GM23338 (cell line): ENCODE measurements at regions not wholly inside any gene's neighbourhood (a gene's known extent, or its start where the extent isn't known, plus 50 kb on each side); places are given as distances from the start of the nearest gene placed in this dataset.

ENCODE experiments used
- ATAC-seq: fragments of 200-7000 bp; cut with Tn5 transposase; 3 replicates; pipeline ENCODE4 v1.9.1; 2020
- DNase-seq: peaks from one replicate; pipeline ENCODE4 v3.0.0-alpha.2; 2015; ENCODE audit warnings: low spot score
- H2AFZ ChIP-seq: fragments of 200-600 bp; sonication (generic); 2 replicates; pipeline ENCODE4 v1.8.0; 2016; ENCODE audit warnings: antibody characterized with exemption, mild to moderate bottlenecking, moderate library complexity
- H3F3A ChIP-seq: fragments of 200-600 bp; sonication (generic); replicated peaks from 2 replicates; pipeline ENCODE4 v1.8.0; 2017; ENCODE audit warnings: antibody characterized with exemption, mixed run types, low read depth
- H3K27ac ChIP-seq: fragments of 200-600 bp; sonication (generic); 2 replicates; pipeline ENCODE4 v1.6.1; 2016; ENCODE audit warnings: low read depth
- H3K27me3 ChIP-seq: fragments of 200-600 bp; sonication (generic); 2 replicates; pipeline ENCODE4 v1.8.0; 2016; ENCODE audit warnings: mild to moderate bottlenecking, mixed run types, moderate library complexity; ENCODE audit not compliant: insufficient read depth
- H3K36me3 ChIP-seq: fragments of 200-600 bp; sonication (generic); 2 replicates; pipeline ENCODE4 v1.8.0; 2016; ENCODE audit warnings: mild to moderate bottlenecking; ENCODE audit not compliant: insufficient read depth
- H3K4me1 ChIP-seq: fragments of 200-600 bp; sonication (generic); 2 replicates; pipeline ENCODE4 v1.8.0; 2016; ENCODE audit warnings: mild to moderate bottlenecking, moderate library complexity; ENCODE audit not compliant: insufficient read depth
- H3K4me2 ChIP-seq: fragments of 200-600 bp; sonication (generic); 2 replicates; pipeline ENCODE4 v1.7.1; 2017; ENCODE audit warnings: mixed run types
- H3K4me3 ChIP-seq: fragments of 200-600 bp; sonication (generic); 2 replicates; pipeline ENCODE4 v1.6.1; 2016; ENCODE audit warnings: mixed run types
- H3K79me2 ChIP-seq: fragments of 200-600 bp; sonication (generic); replicated peaks from 2 replicates; pipeline ENCODE4 v1.8.0; 2017; ENCODE audit warnings: mild to moderate bottlenecking; ENCODE audit not compliant: insufficient read depth
- H3K9me2 ChIP-seq: fragments of 200-600 bp; sonication (generic); 2 replicates; pipeline ENCODE4 v1.8.0; 2017; ENCODE audit not compliant: insufficient read depth
- H4K20me1 ChIP-seq: fragments of 200-600 bp; sonication (generic); replicated peaks from 2 replicates; pipeline ENCODE4 v1.8.0; 2017; ENCODE audit warnings: mild to moderate bottlenecking; ENCODE audit not compliant: insufficient read depth
- H3K27ac Mint-ChIP-seq: 2 replicates; pipeline ENCODE4 v1.8.0; 2020; ENCODE audit warnings: inconsistent platforms, mild to moderate bottlenecking, moderate library complexity, mixed read lengths
- H3K27me3 Mint-ChIP-seq: 3 replicates; pipeline ENCODE4 v1.8.0; 2022; ENCODE audit warnings: low read depth, mild to moderate bottlenecking, moderate library complexity, mixed read lengths, inconsistent platforms; ENCODE audit not compliant: insufficient read depth, poor library complexity
- H3K36me3 Mint-ChIP-seq: 3 replicates; pipeline ENCODE4 v1.8.0; 2021; ENCODE audit warnings: low read depth, mild to moderate bottlenecking, inconsistent platforms, moderate library complexity, mixed read lengths
- H3K4me1 Mint-ChIP-seq: 3 replicates; pipeline ENCODE4 v1.8.0; 2020; ENCODE audit warnings: mild to moderate bottlenecking, inconsistent platforms, mixed read lengths
- H3K4me3 Mint-ChIP-seq: 3 replicates; pipeline ENCODE4 v1.8.0; 2021; ENCODE audit warnings: moderate library complexity, mild to moderate bottlenecking, inconsistent platforms, mixed read lengths
- H3K9me3 Mint-ChIP-seq: 3 replicates; pipeline ENCODE4 v1.8.0; 2020; ENCODE audit warnings: moderate library complexity, mild to moderate bottlenecking, inconsistent platforms, mixed read lengths
- CREB1 ChIP-seq: fragments of 250-450 bp; sonication (Bioruptor Pico); IDR thresholded peaks from 2 replicates; pipeline ENCODE4 v1.5.0; 2020; ENCODE audit warnings: low read depth, mild to moderate bottlenecking, moderate library complexity
- CTCF ChIP-seq, 2 experiments: fragments of 200-600 bp in 1 of 2; sonication (generic) in 1 of 2; conservative IDR thresholded peaks; 2 replicates each; pipeline versions ENCODE4 v1.5.1 to v1.6.1; 2016 to 2017; ENCODE audit warnings: antibody characterized with exemption in 2 of 2, low read depth in 2 of 2, mild to moderate bottlenecking in 2 of 2, moderate library complexity in 1 of 2
- ETS1 ChIP-seq: IDR thresholded peaks from 2 replicates; pipeline ENCODE4 v1.6.1; 2016; ENCODE audit warnings: antibody characterized with exemption
- EZH2 ChIP-seq: fragments of 200-600 bp; sonication (generic); IDR thresholded peaks from one replicate; pipeline ENCODE4 v1.8.0; 2017; ENCODE audit warnings: antibody characterized with exemption, mild to moderate bottlenecking, low read depth; ENCODE audit not compliant: unreplicated experiment
- EZH2phosphoT487 ChIP-seq: fragments of 200-600 bp; sonication (generic); IDR thresholded peaks from one replicate; pipeline ENCODE4 v1.8.1; 2018; ENCODE audit warnings: antibody characterized with exemption; ENCODE audit not compliant: unreplicated experiment
- JUNB ChIP-seq: IDR thresholded peaks from one replicate; pipeline ENCODE4 v1.6.1; 2016; ENCODE audit warnings: antibody characterized with exemption; ENCODE audit not compliant: unreplicated experiment
- NANOG ChIP-seq: IDR thresholded peaks from 2 replicates; pipeline ENCODE4 v1.6.1; 2016; ENCODE audit warnings: antibody characterized with exemption, borderline replicate concordance
- POLR2AphosphoS5 ChIP-seq: IDR thresholded peaks from 2 replicates; pipeline ENCODE4 v1.6.1; 2016; ENCODE audit warnings: antibody characterized with exemption, low read depth
- REST ChIP-seq: IDR thresholded peaks from one replicate; pipeline ENCODE4 v1.6.1; 2018; ENCODE audit warnings: antibody characterized with exemption; ENCODE audit not compliant: unreplicated experiment
- STAT1 ChIP-seq: IDR thresholded peaks from one replicate; pipeline ENCODE4 v1.6.1; 2016; ENCODE audit warnings: antibody characterized with exemption; ENCODE audit not compliant: unreplicated experiment
- ZNF114 ChIP-seq: fragments of 250-450 bp; sonication (Bioruptor Pico); IDR thresholded peaks from 2 replicates; pipeline ENCODE4 v1.5.0; 2020; ENCODE audit warnings: mild to moderate bottlenecking, moderate library complexity
- ZNF331 ChIP-seq: fragments of 250-450 bp; sonication (Bioruptor Pico); IDR thresholded peaks from 2 replicates; pipeline ENCODE4 v1.5.0; 2020; ENCODE audit warnings: low read depth, mild to moderate bottlenecking, moderate library complexity
- TF ChIP-seq, protein P1 (sequence below): fragments of 250-450 bp; sonication (Bioruptor Pico); IDR thresholded peaks from 2 replicates; pipeline ENCODE4 v1.5.0; 2020; ENCODE audit warnings: mild to moderate bottlenecking, moderate library complexity

GRCh38 chr1:81738875-81739274 is 61.9 kb upstream of the ADGRL2 start:
- Histone ChIP-seq H4K20me1 (no peaks in the 10 kb centered on the region), H3K27ac (no peak overlapping the region), H3K27me3 (no peaks in the 10 kb centered on the region), H2AFZ (no peak overlapping the region), H3K4me2 (no peak overlapping the region), H3F3A (no peaks in the 10 kb centered on the region), H3K4me1 (no peaks in the 10 kb centered on the region), H3K79me2 (no peaks in the 10 kb centered on the region), H3K9me2 (no peaks in the 10 kb centered on the region), H3K36me3 (no peaks in the 10 kb centered on the region), H3K4me3 (no peak overlapping the region)
- no peaks in the 10 kb centered on the region for H3K9me3 Mint-ChIP-seq
- H3K27ac Mint-ChIP-seq: no peak overlapping the region
- no peaks in the 10 kb centered on the region for H3K36me3 Mint-ChIP-seq
- no peak for TF ChIP-seq EZH2
- no peak for TF ChIP-seq ZNF331 (CRISPR knock-in tag)
- no peak for TF ChIP-seq POLR2AphosphoS5
- no peak for TF ChIP-seq CREB1
- TF ChIP-seq STAT1: no peak
- TF ChIP-seq ZNF114 (CRISPR knock-in tag): no peak
- TF ChIP-seq JUNB: no peak
- no peak for TF ChIP-seq NANOG
- TF ChIP-seq REST: no peak
- TF ChIP-seq, protein P1, sequence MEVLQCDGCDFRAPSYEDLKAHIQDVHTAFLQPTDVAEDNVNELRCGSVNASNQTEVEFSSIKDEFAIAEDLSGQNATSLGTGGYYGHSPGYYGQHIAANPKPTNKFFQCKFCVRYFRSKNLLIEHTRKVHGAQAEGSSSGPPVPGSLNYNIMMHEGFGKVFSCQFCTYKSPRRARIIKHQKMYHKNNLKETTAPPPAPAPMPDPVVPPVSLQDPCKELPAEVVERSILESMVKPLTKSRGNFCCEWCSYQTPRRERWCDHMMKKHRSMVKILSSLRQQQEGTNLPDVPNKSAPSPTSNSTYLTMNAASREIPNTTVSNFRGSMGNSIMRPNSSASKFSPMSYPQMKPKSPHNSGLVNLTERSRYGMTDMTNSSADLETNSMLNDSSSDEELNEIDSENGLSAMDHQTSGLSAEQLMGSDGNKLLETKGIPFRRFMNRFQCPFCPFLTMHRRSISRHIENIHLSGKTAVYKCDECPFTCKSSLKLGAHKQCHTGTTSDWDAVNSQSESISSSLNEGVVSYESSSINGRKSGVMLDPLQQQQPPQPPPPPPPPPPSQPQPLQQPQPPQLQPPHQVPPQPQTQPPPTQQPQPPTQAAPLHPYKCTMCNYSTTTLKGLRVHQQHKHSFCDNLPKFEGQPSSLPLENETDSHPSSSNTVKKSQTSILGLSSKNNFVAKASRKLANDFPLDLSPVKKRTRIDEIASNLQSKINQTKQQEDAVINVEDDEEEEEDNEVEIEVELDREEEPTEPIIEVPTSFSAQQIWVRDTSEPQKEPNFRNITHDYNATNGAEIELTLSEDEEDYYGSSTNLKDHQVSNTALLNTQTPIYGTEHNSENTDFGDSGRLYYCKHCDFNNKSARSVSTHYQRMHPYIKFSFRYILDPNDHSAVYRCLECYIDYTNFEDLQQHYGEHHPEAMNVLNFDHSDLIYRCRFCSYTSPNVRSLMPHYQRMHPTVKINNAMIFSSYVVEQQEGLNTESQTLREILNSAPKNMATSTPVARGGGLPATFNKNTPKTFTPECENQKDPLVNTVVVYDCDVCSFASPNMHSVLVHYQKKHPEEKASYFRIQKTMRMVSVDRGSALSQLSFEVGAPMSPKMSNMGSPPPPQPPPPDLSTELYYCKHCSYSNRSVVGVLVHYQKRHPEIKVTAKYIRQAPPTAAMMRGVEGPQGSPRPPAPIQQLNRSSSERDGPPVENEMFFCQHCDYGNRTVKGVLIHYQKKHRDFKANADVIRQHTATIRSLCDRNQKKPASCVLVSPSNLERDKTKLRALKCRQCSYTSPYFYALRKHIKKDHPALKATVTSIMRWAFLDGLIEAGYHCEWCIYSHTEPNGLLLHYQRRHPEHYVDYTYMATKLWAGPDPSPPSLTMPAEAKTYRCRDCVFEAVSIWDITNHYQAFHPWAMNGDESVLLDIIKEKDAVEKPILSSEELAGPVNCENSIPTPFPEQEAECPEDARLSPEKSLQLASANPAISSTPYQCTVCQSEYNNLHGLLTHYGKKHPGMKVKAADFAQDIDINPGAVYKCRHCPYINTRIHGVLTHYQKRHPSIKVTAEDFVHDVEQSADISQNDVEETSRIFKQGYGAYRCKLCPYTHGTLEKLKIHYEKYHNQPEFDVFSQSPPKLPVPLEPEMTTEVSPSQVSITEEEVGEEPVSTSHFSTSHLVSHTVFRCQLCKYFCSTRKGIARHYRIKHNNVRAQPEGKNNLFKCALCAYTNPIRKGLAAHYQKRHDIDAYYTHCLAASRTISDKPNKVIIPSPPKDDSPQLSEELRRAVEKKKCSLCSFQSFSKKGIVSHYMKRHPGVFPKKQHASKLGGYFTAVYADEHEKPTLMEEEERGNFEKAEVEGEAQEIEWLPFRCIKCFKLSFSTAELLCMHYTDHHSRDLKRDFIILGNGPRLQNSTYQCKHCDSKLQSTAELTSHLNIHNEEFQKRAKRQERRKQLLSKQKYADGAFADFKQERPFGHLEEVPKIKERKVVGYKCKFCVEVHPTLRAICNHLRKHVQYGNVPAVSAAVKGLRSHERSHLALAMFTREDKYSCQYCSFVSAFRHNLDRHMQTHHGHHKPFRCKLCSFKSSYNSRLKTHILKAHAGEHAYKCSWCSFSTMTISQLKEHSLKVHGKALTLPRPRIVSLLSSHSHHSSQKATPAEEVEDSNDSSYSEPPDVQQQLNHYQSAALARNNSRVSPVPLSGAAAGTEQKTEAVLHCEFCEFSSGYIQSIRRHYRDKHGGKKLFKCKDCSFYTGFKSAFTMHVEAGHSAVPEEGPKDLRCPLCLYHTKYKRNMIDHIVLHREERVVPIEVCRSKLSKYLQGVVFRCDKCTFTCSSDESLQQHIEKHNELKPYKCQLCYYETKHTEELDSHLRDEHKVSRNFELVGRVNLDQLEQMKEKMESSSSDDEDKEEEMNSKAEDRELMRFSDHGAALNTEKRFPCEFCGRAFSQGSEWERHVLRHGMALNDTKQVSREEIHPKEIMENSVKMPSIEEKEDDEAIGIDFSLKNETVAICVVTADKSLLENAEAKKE: no peak
- no peak for TF ChIP-seq ETS1
- TF ChIP-seq EZH2phosphoT487: no peak
- no peak for TF ChIP-seq CTCF (conservative IDR thresholded peaks at IDR 0.05; ENCODE audit: low read depth in 2 of 2)
- no peak for ATAC-seq
- H3K4me1 Mint-ChIP-seq: peaks cover 5% of the 10 kb centered on the region
- no peak for DNase-seq
- H3K4me3 Mint-ChIP-seq: no peak overlapping the region
- H3K27me3 Mint-ChIP-seq: peaks cover 2% of the 10 kb centered on the region
